Activated CD4-positive, alpha-beta T cell treated with anti-CD3 and anti-CD28 coated beads, Interleukin-2, amount 50 U/mL, for 4 hours (primary cell): ENCODE measurements at regions not wholly inside any gene's neighbourhood (a gene's known extent, or its start where the extent isn't known, plus 50 kb on each side); places are given as distances from the start of the nearest gene placed in this dataset.

Experiments used
- DNase-seq, 2 experiments: peaks; one replicate each; pipeline ENCODE4 v3.0.0-alpha.2; 2020

DNA sequence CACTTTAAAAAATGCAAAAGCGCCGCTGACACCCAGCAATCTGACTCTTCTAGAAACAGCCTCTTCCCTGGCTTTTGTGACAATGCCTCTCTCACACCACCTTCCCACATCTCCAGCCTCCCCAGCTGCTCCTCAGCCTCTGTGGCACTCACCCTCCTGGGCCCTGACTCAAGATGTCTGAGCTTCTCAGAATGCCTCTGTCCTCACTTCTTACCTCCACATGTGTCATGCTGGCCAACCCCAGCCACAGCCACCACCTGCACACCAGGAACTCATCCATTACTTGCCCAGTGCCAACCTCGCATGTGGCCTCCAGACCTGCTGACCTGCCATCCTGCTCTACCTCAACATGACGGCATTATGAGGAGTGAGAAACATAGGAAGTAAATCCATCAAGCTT, 249.8 kb upstream of the RAB6C start:
- DNase-seq = no peak

DNA sequence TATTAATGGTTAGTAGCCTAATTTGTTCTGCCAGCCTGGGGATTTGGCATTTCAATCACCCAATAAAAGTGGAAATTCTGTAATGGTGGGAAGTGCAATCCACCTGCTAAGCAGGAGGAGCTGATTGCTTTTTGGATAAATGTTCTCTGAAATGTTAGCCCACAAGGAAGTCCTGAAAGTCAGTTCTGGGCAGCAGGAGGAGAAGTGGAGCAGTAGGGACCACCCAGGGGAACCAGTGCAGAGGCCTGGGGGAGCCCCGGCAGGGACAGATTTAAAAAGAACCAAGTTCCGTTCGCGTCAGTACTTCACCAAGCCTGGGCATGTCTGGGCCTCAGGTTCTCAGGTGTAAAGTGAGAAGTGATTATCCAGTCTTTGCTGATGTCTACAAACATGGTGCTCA, 248.5 kb upstream of the RAB6C start:
- no peak for DNase-seq

DNA sequence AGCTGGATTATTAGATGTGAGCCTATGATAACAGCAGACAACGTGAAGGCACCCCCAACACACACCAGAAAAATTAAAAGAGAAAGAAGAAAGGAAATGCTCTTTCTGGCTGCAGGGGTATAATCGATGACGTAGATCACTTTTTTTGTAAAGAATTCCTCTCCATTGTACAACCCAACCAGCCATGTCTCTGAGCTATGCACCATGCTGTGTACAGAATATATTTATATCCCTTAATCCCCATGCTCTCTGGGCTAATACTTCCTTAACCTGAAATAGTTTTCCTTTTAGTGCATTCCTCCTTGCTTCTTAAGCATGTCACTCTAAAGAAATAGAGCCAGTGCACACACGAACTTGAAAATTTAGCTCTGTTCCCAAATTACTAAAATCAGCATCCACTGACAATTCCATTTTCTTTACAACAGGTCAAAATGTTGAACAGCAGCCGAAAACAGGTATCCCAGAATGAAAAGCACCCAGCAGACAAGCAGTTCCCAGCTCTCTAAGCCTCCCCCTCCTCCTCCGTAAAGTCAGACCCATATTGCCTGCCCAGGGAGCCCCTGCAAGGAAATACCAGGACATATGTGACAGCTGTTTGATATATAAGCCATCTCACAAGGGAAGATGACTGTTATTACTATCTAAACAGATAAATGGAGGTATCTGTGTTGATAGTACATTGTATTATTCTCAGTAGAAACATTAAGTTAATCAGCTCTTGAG, 247.4 kb upstream of the RAB6C start:
- DNase-seq = no peak

DNA sequence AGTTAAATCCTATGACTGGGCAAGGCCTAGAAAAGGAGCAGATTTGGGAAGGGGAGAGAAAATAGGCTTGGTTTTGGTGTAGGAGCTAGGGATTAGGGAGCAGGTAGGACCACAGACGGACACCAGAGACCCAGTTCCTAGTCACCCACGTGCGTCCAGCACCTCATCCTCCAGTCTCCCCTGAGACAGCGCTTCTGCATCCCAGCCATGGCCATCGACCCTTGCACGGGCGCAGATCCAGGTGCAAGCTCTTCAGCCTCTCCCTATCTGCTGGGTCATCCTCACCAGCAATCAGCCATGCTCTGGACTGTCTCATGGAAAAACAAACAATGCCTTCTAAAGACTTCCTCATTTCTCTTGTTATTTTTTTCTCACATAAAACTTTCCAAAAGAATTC, 246.8 kb upstream of the RAB6C start:
- DNase-seq = no peak

DNA sequence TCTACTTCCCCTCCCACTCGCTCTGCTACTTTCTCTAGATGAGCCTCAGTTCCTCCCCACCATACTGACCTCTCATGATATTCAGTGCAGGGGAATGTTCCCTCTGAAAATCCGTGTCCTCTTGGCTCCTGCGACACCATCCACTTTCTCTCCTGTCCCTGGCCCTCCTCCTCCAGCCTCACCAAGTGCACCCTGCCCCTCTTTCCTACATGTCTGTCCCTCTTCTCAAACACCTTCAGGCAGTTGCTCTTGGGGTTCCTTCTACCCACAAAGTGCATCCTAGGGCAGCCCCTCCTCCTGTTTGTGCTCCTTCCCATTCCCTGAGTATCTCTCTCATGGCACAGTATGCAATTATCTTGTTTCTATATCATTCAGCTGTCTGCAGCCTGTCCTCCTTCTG, 246.4 kb upstream of the RAB6C start:
- DNase-seq = no peak

DNA sequence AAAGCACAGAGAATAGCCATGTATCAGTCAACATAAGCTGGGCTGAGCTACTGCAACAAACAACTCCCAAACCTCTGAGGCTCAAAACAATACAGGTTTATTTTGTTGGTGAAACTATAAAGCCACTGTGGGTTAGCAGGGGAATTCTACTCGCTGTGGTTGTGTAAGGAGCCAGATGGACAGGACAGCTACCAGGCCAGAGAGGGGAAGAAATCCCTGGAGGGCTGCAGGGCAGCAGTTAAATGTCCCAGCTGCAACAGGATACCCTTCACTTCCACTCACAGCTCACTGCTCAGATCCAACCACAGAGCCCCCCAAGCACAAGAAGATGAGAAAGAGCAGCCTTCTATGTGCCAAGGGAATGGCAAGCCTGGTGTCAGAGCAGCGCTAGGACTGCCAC, 245.9 kb upstream of the RAB6C start:
- no peak for DNase-seq

DNA sequence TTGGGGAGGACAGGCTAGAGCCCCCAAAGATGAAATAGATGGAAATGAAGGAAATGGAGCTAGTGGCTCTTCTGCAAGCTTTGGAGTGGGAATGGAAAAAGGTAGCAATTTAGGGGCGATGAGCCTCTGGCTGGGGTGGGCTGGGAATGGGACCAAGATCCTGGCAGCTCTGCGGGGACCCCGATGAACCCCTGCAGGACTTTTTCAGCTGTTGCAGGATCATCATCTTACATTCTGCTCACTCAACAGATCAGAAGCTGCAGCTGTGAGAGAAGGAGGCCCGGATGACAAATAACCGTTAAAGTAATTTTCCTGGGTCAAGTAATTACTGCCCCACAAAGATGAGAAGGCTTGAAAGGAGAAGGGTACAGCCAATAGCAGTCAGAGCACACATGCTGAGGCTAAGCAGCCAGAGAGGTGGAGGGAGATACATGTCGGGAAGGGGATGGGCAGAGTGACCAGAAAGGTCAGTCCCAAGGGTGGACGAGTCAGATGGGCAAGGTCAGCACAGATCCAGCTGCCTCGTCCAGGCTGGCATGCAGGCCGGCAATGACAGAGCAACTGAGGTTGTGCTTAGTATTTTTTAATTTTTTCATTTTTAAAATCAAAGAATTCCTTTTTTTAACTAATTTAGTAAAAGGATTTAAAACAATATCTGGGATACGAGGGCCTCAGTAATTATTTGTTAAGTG, 245.0 kb upstream of the RAB6C start:
- DNase-seq = no peak

DNA sequence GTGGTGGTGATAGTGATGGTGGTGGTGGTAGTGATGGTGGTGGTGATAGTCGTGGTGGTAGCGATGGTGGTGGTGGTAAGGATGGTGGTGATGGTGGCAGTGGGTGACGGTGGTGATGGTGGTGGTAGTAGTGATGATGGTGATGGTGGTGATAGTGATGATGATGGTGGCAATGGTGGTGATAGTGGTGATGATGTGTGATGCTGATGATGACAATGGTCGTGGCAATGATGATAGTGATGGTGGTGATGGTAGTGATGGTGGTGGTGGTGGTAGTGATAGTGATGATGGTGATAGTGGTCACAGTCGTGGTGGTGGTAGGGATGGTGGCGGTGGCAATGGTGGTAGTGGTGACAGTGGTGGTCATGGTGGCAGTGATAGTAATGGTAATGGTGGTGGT, 243.9 kb upstream of the RAB6C start:
- no peak for DNase-seq

DNA sequence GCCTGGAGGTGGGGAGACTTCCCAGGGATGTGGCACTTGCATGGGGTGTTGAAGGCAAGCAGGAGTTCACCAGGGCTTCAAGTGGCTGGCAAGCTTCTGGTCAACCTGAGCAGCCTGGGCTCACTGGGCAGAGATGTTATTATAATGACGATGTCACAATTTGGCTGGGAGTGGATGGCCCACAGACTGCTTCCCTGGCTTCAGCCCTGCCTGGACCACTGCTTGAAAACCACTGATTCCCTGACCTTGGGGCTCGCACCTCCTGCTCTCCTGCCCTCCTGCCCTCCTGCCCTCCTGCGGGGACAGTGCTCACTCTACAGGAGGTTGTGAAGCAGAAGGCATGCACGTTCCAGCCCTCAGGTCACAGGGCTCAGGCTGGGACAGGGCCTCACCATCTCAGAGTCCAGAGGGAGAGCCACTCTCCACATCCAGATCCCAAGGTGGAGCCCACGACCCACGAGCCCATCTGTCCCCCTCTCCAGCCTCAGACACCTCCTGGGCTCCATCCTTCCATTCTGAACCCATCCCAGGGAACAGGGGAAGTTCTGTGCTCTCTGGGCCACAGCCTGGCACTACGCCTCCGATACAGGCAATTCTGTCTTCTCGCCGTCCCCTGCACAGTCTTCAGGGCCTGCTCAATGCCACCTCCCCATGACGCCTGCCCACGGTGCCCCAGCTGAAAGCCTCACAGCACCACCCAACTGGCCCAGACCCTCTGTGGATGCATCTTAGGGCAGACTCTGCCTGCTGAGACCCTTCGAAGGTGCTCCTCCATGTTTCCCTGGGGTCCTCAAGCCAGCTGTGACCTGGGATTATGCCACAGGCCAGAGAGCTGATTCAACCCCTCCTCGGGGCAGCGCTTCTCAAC, 241.6 kb upstream of the RAB6C start:
- no peak for DNase-seq

DNA sequence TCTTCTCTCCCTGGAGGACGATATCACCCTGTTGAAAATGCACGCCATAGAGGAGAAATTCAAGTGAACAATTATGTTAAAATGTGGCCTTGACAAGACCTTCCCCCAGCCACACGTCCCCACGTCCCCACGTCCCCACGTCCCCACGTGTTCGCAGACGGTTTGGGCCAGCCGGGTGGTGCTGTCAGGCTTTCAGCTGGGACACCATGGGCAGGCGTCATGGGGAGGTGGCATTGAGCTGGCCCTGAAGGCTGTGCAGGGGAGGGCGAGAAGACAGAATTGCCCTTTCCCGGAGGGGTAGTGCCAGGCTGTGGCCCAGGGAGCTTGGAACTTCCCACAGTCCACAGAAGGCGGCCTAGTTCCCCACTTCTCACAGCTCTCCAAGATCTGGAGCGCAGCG, 240.7 kb upstream of the RAB6C start:
- DNase-seq = no peak

DNA sequence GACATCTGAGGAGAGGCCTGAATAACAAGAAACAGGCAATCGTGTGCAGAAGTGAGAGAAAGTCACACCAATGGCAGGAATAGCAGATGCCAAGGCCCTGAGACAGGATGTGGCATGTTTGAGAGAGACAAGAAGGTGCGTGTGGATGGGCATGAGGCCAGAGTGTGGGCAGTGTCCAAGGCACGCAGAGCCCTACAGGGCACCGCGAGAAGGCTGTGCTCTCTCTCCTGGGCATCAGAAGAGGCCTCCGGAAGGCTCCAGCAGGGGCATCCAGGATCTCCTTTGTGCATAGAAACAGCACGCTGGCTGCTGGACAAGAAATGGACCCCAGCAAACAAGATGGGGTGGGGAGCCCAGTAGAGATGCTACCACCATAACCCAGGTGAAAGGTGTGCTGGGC, 239.0 kb upstream of the RAB6C start:
- no peak for DNase-seq

DNA sequence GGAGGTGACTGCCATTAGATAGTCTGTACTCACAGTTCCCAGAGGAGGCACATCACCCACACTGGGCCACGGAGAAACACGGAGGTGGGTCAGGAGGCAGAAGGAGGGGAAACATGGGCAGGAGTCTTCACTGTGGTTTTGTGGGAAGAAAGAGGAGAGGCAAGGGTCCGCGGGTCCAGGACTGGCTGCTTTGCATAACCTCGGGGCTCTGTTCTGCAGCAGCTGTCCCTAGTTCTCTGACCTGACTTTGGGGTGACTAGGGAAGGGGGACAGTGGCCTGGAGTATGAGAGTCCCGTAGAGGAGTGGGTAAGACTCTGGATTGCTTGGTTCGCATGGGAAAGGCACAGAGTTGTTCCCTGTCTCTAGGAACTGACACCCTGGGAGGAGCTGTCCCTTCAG, 238.3 kb upstream of the RAB6C start:
- no peak for DNase-seq

DNA sequence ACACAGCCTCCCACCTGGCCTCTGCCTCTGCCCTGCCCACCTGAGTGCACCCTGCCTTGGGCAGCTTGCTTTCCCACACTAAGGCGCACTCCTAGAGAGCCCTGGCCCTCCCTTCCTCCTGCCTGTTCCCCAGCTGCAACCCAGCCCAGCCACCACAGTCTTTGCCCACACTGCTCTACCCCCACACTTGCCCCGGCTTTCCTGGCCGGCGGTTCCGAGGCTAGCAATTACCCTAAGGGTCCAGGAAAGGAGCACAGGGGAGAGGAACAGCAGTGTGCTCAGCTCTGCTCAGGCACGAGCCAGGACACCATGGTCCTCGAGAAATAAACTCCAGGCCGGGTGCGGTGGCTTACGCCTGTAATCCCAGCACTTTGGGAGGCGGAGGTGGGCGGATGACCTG, 237.8 kb upstream of the RAB6C start:
- DNase-seq = no peak

DNA sequence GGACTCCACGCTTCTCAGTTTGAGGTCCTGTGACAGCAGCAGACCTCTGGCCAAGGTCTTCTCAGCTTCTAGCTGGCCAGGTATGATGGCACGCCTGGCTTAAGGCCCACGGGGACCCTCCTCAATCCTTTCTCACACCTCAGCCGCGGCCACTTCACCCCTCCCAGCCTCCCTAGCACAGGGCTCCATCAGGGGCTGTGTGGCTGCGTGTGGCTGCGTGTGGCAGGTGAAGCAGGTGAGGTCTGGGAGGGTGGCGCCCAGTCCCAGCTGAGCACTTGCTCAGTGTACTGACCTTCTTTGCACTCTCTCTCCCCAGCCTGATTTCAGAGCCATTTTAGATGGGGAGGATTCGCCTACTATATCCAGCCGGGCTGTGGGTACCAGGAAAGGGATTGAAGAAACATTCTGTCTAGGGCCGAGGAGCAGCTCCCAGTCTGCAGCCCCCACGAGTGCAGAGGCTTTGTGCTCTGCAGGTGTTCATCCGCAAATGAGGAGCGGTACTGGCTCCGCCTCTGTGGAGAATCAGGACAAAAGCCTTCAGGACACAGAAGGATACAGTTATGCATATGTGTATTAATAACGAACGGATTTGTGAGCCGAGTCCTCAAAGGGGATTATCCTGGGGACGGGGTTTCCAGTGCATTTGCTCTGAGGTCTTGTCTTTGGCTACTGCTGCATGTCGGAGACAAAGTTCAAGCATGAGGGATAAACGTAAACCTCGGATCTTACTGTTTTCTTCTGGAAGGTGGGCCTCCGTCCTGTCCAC, 236.9 kb upstream of the RAB6C start:
- DNase-seq = no peak

DNA sequence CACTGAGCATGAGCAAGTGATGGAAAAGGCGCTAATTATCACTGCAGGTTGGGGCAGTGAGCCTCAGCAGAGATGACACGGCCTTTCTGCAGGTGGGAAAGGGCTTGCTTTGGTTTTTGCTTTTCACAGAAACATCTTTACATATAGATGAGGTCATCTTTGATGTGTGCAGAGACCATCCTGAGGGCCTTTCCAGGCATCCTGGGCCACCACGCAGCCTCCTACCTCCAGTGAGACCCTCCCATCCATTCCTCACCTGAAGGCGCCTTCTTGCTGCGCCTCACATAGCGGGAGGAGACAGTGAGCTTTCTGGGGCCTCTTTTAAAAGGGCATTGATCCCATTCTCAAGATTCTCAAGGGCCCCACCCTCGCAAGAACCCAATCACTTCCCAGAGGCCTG, 235.3 kb upstream of the RAB6C start:
- DNase-seq = no peak

DNA sequence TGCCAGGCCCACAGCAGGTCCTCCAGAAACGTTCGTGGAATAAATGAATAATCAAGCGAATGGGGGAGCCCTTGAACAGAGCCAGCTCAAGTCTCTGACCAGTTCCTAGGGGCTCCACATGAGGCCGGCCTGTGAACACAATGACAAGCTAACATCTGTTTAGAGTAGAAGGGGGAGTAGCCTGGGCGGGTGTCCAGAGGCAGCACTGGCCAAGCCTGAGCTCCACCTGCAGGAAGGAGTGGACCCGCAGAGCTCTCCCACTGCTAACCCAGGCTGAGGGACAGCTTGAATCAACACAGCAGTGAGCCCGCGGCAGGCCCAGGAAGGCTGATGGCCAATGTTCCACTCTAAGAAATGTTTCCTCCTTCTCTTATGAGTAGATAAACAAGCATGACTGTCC, 234.8 kb upstream of the RAB6C start:
- DNase-seq = no peak

DNA sequence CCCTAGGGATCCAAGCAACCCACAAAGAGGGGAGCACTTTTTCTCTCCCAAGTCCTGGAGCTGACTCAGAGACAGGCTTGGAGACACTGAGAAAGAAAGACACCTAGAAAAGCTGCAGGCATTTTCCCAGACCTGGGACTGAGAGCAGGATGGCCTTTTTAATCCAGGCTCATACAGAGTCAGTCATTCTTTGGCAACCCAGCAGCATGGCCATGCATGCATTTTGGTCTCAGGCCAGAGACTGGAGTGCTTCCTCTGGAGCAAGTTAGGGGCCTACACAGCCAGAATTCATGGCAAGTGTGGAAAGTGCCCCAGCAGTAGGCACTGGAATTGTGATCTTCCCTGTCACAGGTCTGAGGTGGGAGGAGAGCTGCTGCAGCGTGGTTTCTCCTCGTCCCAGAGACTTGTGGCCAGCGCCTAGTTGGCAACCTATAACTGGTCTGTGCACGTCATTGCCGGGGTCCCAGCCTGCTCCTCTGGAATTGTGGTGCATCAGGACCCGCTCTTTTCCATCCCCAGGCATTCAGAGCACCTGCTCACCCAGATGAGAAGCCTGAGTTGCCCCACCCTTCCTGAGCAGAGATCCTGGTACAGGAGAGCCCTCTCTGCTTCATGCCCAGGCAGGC, 231.9 kb upstream of the RAB6C start:
- DNase-seq = no peak

DNA sequence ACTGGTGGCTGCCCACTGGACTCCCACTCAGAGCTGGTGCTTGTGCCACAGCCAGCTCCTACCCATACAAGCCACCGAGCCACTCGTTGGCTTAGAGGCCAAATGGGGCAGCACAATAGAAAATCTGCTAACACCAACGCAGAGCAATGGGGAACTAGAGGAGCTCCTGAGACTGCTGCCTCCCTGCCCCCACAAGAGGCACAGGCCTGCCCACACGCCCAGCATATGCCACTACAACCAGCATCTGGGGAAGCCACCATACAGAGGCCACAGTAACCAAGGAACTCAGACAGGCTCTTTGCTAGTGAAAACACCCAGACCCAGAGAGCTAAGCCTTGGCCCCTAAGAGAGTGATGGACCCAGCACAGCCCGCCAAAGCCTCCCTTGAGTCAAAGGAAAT, 231.2 kb upstream of the RAB6C start:
- DNase-seq = no peak

DNA sequence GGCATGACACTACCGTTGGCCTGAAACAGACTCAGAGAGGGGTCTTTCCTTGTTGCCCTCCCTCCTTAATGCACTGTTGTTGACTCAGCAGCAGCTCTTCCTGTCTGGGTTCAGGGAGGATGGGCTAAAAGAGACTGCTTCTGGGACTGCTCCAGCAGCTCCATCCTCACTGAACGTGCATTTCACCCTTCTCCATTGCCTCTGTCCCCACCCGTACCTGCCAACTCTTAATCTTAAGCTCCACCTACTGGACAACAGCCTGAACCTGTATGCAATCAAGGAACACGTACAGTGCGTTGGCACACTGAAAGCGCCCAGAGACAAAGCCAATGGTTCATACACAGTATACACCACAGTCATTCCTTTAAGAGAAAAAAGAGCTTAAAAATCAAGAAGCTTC, 230.8 kb upstream of the RAB6C start:
- no peak for DNase-seq

DNA sequence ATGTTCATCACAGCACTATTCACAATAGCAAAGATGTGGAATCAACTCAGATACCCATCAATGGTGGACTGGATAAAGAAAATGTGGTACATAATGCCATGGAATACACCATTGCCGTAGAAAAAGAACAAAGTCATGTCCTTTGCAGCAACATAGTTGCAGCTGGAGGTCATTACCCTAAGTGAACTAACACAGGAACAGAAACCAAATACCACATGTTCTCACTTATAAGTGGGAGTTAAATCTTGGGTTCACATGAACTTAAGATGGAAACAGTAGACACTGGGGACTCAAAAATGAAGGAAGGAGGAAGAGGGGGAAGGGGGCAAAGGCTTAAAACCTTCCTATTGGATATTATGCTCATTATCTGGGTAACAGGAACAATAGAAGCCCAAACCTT, 228.1 kb upstream of the RAB6C start:
- DNase-seq = no peak

DNA sequence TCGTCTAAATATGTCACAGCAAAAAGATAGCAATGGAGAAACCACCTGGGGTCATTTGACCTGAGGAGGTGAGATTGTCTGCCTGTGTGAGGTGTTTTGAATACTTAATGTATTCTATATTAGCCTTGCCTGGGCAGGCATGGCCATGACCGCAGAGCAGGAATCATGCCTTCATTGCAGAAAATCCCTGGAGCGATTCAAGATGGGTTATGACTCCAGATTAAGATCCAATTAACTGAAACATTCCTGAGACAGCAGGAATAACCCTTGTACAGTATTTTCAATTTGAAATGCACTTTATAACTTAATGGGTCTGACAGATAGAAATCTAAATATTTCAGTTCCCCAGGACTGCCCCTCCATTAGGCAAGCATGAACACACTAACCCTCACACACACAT, 227.3 kb upstream of the RAB6C start:
- no peak for DNase-seq

DNA sequence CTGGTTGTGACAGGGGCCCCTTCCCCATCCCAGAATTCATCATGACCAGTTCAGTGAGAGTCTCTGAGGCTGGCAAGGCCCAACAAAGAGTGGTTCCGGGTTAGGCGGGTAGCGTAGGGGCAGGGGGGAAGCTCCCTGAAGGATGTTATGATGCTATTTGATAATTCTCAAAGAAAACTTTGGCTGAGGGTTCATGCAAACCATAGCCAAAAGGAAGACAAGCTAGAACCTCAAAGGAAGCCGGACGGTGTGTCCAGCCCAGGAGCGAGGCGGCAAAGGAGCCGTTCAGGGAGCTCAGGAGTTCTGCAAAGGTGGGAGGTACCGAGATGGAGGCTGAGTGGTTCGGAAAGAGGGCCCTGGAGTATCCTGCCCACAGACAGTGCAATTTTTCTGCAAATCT, 226.8 kb upstream of the RAB6C start:
- DNase-seq = no peak

DNA sequence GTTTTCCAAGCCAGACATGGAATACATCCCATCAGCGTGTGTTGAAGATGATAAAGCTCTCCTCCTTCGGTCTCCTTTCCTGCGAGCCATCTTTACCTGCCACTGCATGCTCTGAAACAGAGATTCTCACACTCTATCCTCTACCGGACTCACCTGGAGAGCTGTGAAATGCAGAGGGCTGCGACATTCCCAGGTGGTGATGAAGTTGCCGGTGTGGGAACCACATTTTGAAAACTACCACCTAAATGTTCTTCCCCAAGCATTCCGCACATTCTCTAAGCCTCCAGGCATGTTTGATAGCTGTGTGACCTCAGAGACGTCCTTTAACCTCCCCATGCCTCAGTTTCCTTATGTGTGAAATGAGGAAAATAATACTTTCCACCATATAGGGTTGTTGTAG, 226.2 kb upstream of the RAB6C start:
- no peak for DNase-seq
